AG20443 (cell line): ENCODE measurements at regions not wholly inside any gene's neighbourhood (a gene's known extent, or its start where the extent isn't known, plus 50 kb on each side); places are given as distances from the start of the nearest gene placed in this dataset.

Source experiments
- DNase-seq: peaks from one replicate; pipeline ENCODE4 v3.0.0; 2012; ENCODE audit warnings: low spot score, mixed read lengths

GRCh38 chr17:15039366-15039765 lies 225.8 kb downstream of the PMP22 start:
- no peak for DNase-seq

DNA sequence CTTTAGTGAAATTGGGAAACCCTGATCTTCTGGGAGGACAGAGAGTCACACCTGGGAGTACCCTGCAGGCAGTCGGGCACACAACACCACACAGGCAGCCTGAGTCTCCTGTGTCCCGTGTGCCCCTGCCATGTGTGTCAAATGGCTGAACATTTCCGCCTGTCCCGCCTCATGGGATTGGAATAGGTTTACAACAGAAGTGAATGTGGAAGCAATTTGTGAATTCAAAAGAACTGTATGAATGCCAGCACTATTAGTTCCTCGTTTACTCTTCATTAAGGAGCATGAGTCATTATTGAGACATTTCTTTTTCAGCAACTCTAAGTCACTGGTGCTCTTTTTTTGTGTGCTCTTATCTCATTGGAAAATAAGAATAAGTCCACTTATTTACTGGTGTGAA lies 226.5 kb downstream of the PMP22 start:
- peak; percentile 59 for DNase-seq

GRCh38 chr17:15036238-15036637 lies 228.9 kb downstream of the PMP22 start:
- DNase-seq, result no peak

DNA sequence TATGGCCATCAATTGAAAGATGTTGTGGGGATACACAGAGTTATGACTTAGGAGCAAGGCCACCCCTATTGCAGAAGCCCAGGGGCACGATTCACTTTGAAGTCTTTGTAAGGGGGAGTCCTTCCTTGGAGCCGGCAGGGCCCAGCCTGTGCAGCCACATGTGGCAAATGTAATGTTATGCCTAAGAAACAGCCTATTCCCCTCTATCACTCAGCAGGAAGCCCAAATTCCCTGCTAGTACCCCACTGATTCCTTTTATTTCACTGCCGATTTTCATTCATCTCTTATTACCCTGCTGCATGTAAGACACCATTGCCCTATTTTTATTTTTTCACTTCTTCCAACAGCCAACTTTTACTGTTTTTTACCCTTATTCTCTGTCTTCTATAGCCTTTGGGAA lies 233.2 kb downstream of the PMP22 start:
- DNase-seq, result no peak

DNA sequence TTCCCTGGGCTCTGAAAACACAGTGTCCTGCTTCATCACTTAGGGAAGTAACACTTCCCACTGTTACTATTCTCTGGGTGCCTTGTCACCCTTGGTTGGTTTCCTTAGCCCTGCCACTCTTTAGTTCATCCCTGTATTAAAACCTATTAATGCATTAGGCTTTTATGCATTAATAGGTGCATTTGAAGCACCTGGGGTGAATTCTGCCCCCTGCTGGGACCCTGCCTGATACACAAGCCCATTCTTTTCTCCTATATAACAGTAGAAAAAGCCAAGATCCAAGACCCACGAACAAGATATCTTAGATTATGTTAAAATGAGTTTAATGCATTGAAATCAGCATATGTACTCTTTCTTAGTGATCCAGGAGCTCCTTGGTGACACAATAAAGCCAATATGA lies 235.7 kb downstream of the PMP22 start:
- DNase-seq, result no peak

DNA sequence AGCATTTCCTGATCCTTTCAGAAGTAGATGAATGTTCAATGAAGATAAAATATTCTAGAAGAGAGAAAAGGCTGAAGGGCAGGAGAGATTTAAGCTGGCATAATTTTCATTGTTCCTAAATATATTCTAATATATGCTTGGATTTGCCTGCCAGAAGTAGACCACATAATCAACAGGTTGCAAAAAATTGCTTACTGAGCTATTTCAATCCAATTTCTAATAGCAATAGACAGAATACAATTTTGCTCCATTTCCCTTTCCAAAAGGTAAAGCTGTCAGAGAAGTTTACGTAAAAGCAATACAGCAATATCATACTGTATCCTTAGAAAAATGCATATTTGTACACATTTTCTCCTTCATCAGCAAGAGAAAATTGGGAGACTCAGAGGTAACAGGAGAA lies 237.3 kb downstream of the PMP22 start:
- no peak for DNase-seq

DNA sequence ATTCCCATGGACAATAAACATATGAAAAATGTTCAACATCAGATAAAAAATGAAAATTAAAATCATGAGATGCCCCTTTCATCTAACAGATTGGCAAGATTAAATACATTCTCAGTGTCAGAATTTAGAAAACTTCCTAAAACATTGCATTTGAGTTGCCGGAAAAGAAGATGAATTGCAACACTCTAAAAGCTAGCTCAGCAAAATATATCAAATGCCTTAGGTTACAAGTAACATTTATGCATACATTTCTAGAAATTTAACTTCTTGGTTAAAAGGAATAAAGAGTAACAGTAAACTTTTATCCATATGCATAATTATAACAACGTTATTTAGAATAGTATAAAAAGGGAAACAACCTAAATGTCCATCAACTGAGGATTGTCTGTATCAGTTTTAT lies 239.0 kb downstream of the PMP22 start:
- DNase-seq, result no peak

- no peak for DNase-seq
These were observed 241.4 kb downstream of the PMP22 start for GRCh38 chr17:15023589-15024336.

DNA sequence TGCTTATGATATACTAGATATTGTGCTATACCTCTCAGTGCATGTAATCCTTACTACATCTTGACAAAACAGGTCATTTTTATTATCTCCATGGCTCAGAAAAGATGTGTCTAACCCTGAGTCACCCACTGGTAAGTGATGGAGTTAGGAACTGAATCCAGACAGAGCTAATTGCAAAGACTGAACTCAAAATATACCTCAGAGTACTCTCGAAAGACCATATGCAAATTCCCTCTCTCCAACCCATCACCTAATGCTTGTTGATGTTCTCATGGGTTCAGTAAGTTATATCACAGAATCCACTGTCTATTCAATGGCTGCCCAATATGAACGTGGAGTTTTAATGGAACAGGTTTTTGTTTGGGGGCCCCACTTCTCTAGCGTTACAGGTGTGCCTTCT lies 246.0 kb downstream of the PMP22 start:
- no peak for DNase-seq

DNA sequence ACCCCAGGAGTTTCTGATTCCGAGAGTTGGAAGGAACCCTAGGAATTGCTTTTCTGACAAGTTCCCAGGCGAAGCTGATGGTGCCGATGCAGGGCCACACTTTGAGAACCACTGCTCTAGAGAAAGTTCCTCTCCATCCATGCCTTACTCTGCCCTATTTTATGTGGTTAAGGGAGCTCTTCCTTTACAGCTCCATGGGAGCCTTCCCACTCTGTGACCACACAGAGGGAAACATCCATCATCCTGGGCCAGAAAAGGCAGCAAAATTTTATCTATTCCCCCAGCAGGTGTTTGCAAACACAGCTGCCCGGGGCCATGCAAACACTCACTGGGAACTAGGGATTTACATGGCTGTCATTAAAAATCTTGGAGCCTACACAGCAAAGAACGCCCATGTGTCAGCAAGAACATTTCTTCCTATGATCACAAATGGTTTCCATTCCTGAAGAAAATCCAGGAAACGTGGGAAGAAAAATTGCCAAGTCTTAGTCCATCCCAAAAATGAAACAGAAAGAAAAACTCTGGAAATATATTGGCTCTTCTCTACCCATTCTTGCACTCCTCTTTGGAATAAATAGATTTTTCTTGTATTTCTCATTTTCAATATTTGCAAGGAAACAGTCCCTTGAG lies 252.7 kb downstream of the PMP22 start:
- DNase-seq, result peak; percentile 16

- no peak for DNase-seq
These were observed 256.0 kb downstream of the PMP22 start for GRCh38 chr17:15009087-15009486.

DNA sequence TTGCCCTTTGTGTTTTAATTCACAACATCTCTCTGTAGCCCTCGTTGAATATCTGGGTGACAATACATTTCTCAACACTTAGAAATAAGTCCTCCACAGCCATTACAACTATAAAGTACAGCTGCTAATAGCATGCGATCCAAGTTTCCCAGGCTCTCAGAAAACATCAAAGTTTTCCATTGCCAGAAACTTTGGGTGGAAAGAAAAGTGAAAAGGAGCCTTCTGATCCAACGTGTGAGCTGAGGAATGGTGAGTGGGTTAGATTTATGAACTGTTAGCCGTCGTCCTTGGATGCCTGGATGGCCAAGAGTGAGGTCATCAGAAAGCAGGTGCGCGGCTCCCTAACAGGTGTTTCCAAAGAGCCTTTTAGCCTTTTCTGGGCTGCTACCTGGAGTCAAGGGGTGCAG lies 258.0 kb downstream of the PMP22 start:
- no peak for DNase-seq

- DNase-seq, result no peak
These were observed 258.6 kb downstream of the PMP22 start for GRCh38 chr17:15006421-15007128.

GRCh38 chr17:15000661-15001060 lies 264.5 kb downstream of the PMP22 start:
- DNase-seq, result no peak

DNA sequence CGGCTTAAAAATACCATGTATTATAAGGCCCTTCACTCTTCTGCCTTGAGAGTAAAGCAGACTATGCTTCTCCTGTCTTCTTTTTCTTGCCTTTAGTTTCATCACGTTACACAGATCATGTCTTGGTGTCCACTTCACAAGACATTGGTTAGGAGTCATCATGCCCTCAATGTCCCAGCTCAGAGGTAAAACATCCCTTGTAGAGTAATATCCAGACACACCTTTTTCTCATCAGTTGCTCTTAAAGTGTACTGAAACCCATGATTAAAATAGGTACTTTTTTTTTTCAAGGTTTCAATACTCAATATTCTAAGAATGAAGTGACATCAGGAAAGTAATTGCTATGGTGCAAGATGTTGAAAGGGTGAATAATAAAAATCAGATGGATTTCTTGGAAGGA lies 267.8 kb downstream of the PMP22 start:
- DNase-seq, result no peak

GRCh38 chr17:14986127-14986526 lies 279.0 kb downstream of the PMP22 start:
- no peak for DNase-seq

DNA sequence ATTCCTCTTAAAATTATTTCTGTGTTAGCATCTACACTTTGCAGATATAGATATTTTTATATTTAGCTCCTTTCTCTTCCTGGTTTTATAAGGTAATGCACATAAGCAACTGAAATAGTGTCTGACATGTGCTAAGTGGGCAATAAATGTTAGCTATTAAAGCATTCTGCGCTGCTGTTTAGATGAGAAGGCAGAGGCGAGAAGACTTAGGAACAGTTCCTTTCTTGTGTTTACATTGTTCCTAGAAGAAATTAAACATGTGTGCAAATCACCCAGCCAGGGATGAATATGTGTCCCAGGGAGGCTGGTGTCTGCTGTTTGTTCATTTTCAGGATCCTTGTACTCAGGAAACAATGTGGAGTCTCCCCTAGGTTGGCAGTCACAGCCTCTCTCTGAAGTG lies 292.3 kb downstream of the PMP22 start:
- no peak for DNase-seq

GRCh38 chr17:14971054-14971453 lies 294.1 kb downstream of the PMP22 start:
- DNase-seq, result no peak

- DNase-seq, result no peak
These were observed 305.9 kb downstream of the PMP22 start for GRCh38 chr17:14959106-14959648.

DNA sequence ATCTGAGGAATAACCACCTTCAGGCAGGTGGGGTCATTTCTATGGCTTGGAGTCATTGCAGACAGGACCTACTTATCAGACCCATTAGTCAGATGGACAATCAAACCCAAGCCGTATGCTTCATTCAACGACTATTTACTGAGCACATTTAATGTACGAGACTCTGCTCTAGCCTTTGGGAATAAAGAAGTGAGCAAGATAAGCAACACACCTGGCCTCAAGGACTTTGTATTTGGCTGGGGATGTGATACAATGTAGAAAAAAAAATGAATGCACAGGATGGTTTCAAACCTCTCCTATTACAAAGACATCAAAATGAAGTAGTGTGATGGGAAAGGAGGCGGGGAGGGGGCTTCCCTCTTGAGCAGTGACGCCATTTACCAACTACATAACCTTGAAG lies 311.7 kb downstream of the PMP22 start:
- no peak for DNase-seq

DNA sequence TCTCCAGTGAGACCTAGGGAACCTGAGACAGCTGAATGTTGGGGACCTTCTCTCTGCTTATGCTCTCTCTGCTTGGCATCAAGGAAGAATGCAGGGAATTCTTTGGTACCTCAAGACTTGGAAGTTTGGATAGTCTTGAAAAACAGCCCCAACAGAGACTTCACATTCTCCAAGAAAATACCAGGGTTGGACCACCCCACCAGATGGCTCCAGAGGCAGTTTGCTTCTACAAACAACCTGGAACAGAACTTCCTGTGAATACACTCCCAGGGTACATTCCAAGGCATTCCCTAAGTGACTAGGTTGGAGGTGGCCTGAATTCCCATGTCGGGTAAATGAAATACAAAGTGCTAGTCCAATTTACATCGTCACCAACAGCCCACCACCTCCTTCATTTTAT lies 314.4 kb downstream of the PMP22 start:
- DNase-seq, result no peak

DNA sequence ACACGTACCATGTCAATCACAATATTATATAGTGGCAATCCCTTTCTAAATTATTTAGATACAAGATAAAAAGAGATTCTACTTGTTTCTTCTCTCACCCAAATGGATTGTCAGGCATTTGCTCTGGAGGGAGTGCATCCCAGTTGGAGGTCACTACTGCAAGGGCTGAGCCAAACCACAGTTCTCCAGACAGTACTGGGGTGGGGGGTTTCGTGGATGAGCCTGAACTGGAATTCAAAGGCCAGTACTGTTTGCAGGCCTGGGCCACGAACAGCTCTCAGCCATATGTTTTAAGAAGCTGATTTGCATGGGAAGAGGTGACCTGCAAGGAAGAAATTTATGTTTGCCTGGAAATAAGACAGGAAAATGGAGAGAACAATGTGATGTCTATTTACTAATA lies 314.9 kb downstream of the PMP22 start:
- peak; percentile 50 for DNase-seq

DNA sequence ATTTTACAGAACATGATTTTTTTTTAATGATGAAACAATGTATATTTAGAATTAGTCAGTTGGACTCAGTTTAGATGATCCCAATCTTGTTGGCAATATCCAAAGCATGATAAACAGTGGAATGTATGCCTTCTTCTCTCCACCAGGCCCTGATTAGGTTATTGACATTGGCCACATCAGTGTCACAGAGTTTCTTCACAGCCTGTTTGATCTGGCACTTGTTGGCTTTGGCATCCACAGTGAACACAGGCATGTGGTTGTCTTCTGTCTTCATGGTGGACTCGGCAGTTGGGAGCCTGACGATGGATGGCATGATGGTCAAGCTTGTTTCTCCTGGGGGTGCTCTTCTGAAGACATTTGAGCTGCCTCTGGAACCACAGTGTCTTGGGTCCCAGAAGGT lies 317.5 kb downstream of the PMP22 start:
- no peak for DNase-seq
